ENCODE measurements at regions not wholly inside any gene's neighbourhood (a gene's known extent, or its start where the extent isn't known, plus 50 kb on each side); places are given as distances from the start of the nearest gene placed in this dataset.

DNA sequence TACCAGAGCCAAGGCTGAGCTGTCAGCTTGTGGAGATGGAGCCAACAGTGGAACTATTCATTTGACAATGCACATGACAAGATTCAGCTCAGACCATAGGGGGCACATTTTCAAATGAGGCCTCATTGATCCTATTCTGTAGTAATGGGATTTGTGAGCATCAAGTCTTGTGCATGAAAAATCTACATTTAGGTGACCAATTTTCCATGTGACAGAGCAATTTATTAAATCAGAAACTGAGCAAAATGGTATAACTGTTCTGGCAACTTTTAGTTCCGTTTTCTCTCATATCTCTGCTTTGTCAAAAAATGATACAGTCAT, 108.5 kb upstream of the PCDH18 start:
- Histone ChIP-seq H3K27me3 (ENCODE audit: insufficient read depth) (no peaks in the 10 kb centered on the region), H3K4me1 (ENCODE audit: insufficient read depth) (0 out of 2 replicates have a peak, but pooled peaks cover under 1% of the 10 kb centered on the region), H3K4me3 (no peak overlapping the region), H3F3A (replicated peaks; ENCODE audit: low read depth) (no peaks in the 10 kb centered on the region), H3K9me2 (ENCODE audit: insufficient read depth) (no peaks in the 10 kb centered on the region), H2AFZ (no peak overlapping the region), H3K79me2 (replicated peaks; ENCODE audit: insufficient read depth) (no peaks in the 10 kb centered on the region), H3K4me2 (no peak overlapping the region), H3K36me3 (ENCODE audit: insufficient read depth) (no peaks in the 10 kb centered on the region), H4K20me1 (replicated peaks; ENCODE audit: insufficient read depth) (no peaks in the 10 kb centered on the region), H3K27ac (ENCODE audit: low read depth) (no peak overlapping the region)
- TF ChIP-seq, protein P1, sequence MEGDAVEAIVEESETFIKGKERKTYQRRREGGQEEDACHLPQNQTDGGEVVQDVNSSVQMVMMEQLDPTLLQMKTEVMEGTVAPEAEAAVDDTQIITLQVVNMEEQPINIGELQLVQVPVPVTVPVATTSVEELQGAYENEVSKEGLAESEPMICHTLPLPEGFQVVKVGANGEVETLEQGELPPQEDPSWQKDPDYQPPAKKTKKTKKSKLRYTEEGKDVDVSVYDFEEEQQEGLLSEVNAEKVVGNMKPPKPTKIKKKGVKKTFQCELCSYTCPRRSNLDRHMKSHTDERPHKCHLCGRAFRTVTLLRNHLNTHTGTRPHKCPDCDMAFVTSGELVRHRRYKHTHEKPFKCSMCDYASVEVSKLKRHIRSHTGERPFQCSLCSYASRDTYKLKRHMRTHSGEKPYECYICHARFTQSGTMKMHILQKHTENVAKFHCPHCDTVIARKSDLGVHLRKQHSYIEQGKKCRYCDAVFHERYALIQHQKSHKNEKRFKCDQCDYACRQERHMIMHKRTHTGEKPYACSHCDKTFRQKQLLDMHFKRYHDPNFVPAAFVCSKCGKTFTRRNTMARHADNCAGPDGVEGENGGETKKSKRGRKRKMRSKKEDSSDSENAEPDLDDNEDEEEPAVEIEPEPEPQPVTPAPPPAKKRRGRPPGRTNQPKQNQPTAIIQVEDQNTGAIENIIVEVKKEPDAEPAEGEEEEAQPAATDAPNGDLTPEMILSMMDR (conservative IDR thresholded peaks at IDR 0.05; ENCODE audit: low read depth in 2 of 2) = peak in 1 of 2 experiments; percentile 29; a peak in 3 of 4 replicates
- TF ChIP-seq, protein P2, sequence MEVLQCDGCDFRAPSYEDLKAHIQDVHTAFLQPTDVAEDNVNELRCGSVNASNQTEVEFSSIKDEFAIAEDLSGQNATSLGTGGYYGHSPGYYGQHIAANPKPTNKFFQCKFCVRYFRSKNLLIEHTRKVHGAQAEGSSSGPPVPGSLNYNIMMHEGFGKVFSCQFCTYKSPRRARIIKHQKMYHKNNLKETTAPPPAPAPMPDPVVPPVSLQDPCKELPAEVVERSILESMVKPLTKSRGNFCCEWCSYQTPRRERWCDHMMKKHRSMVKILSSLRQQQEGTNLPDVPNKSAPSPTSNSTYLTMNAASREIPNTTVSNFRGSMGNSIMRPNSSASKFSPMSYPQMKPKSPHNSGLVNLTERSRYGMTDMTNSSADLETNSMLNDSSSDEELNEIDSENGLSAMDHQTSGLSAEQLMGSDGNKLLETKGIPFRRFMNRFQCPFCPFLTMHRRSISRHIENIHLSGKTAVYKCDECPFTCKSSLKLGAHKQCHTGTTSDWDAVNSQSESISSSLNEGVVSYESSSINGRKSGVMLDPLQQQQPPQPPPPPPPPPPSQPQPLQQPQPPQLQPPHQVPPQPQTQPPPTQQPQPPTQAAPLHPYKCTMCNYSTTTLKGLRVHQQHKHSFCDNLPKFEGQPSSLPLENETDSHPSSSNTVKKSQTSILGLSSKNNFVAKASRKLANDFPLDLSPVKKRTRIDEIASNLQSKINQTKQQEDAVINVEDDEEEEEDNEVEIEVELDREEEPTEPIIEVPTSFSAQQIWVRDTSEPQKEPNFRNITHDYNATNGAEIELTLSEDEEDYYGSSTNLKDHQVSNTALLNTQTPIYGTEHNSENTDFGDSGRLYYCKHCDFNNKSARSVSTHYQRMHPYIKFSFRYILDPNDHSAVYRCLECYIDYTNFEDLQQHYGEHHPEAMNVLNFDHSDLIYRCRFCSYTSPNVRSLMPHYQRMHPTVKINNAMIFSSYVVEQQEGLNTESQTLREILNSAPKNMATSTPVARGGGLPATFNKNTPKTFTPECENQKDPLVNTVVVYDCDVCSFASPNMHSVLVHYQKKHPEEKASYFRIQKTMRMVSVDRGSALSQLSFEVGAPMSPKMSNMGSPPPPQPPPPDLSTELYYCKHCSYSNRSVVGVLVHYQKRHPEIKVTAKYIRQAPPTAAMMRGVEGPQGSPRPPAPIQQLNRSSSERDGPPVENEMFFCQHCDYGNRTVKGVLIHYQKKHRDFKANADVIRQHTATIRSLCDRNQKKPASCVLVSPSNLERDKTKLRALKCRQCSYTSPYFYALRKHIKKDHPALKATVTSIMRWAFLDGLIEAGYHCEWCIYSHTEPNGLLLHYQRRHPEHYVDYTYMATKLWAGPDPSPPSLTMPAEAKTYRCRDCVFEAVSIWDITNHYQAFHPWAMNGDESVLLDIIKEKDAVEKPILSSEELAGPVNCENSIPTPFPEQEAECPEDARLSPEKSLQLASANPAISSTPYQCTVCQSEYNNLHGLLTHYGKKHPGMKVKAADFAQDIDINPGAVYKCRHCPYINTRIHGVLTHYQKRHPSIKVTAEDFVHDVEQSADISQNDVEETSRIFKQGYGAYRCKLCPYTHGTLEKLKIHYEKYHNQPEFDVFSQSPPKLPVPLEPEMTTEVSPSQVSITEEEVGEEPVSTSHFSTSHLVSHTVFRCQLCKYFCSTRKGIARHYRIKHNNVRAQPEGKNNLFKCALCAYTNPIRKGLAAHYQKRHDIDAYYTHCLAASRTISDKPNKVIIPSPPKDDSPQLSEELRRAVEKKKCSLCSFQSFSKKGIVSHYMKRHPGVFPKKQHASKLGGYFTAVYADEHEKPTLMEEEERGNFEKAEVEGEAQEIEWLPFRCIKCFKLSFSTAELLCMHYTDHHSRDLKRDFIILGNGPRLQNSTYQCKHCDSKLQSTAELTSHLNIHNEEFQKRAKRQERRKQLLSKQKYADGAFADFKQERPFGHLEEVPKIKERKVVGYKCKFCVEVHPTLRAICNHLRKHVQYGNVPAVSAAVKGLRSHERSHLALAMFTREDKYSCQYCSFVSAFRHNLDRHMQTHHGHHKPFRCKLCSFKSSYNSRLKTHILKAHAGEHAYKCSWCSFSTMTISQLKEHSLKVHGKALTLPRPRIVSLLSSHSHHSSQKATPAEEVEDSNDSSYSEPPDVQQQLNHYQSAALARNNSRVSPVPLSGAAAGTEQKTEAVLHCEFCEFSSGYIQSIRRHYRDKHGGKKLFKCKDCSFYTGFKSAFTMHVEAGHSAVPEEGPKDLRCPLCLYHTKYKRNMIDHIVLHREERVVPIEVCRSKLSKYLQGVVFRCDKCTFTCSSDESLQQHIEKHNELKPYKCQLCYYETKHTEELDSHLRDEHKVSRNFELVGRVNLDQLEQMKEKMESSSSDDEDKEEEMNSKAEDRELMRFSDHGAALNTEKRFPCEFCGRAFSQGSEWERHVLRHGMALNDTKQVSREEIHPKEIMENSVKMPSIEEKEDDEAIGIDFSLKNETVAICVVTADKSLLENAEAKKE (CRISPR knock-in tag; IDR thresholded peaks at IDR 0.05) = no peak
- TF ChIP-seq ZNF114 (CRISPR knock-in tag; IDR thresholded peaks at IDR 0.05) (no peak), POLR2AphosphoS5 (IDR thresholded peaks at IDR 0.05; ENCODE audit: low read depth) (no peak), STAT1 (IDR thresholded peaks at IDR 0.05; ENCODE audit: unreplicated experiment) (no peak), EZH2phosphoT487 (IDR thresholded peaks at IDR 0.05; ENCODE audit: unreplicated experiment) (no peak)
- TF ChIP-seq, protein P3, sequence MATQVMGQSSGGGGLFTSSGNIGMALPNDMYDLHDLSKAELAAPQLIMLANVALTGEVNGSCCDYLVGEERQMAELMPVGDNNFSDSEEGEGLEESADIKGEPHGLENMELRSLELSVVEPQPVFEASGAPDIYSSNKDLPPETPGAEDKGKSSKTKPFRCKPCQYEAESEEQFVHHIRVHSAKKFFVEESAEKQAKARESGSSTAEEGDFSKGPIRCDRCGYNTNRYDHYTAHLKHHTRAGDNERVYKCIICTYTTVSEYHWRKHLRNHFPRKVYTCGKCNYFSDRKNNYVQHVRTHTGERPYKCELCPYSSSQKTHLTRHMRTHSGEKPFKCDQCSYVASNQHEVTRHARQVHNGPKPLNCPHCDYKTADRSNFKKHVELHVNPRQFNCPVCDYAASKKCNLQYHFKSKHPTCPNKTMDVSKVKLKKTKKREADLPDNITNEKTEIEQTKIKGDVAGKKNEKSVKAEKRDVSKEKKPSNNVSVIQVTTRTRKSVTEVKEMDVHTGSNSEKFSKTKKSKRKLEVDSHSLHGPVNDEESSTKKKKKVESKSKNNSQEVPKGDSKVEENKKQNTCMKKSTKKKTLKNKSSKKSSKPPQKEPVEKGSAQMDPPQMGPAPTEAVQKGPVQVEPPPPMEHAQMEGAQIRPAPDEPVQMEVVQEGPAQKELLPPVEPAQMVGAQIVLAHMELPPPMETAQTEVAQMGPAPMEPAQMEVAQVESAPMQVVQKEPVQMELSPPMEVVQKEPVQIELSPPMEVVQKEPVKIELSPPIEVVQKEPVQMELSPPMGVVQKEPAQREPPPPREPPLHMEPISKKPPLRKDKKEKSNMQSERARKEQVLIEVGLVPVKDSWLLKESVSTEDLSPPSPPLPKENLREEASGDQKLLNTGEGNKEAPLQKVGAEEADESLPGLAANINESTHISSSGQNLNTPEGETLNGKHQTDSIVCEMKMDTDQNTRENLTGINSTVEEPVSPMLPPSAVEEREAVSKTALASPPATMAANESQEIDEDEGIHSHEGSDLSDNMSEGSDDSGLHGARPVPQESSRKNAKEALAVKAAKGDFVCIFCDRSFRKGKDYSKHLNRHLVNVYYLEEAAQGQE (IDR thresholded peaks at IDR 0.05; ENCODE audit: unreplicated experiment) = no peak
- Mint-ChIP-seq H3K27me3 (ENCODE audit: insufficient read depth, low read depth, poor library complexity) (no peaks in the 10 kb centered on the region), H3K4me1 (peaks cover 1% of the 10 kb centered on the region; the same call in 1 of the 3 replicates), H3K4me3 (no peak overlapping the region), H3K27ac (no peak overlapping the region), H3K9me3 (no peaks in the 10 kb centered on the region; the same call in 2 of the 3 replicates), H3K36me3 (ENCODE audit: low read depth) (no peaks in the 10 kb centered on the region)
- ATAC-seq (no peak), DNase-seq (ENCODE audit: low spot score) (no peak)
